GM21447 (cell line): ENCODE measurements at regions not wholly inside any gene's neighbourhood (a gene's known extent, or its start where the extent isn't known, plus 50 kb on each side); places are given as distances from the start of the nearest gene placed in this dataset.

ENCODE experiments used
- ATAC-seq: cut with Tn5 transposase; IDR thresholded peaks from one replicate; pipeline ENCODE4 v1.9.1; 2021; ENCODE audit not compliant: unreplicated experiment

GRCh38 chr13:48761256-48761655 is 107.5 kb downstream of the CYSLTR2 start:
- no peak for ATAC-seq

GRCh38 chr13:48769107-48769704 is 115.5 kb downstream of the CYSLTR2 start:
- ATAC-seq: peak; percentile 94

- ATAC-seq: no peak
These were observed 116.6 kb downstream of the CYSLTR2 start for GRCh38 chr13:48770372-48770771.

- ATAC-seq: no peak
These were observed 119.2 kb downstream of the CYSLTR2 start for GRCh38 chr13:48772908-48773307.

- no peak for ATAC-seq
These were observed 120.0 kb downstream of the CYSLTR2 start for GRCh38 chr13:48773531-48774275.

GRCh38 chr13:48775285-48775684 is 121.6 kb downstream of the CYSLTR2 start:
- ATAC-seq: no peak

GRCh38 chr13:48775804-48776203 is 122.1 kb downstream of the CYSLTR2 start:
- ATAC-seq: no peak

- no peak for ATAC-seq
These were observed 122.7 kb downstream of the CYSLTR2 start for GRCh38 chr13:48776401-48776800.

GRCh38 chr13:48778610-48779009 is 124.9 kb downstream of the CYSLTR2 start:
- no peak for ATAC-seq

GRCh38 chr13:48780713-48781341 is 127.1 kb downstream of the CYSLTR2 start:
- ATAC-seq: no peak

GRCh38 chr13:48782429-48782840 is 128.7 kb downstream of the CYSLTR2 start:
- ATAC-seq: no peak

GRCh38 chr13:48783181-48783630 is 129.5 kb downstream of the CYSLTR2 start:
- no peak for ATAC-seq

- ATAC-seq: no peak
These were observed 130.0 kb downstream of the CYSLTR2 start for GRCh38 chr13:48783695-48784230.

GRCh38 chr13:48784916-48785548 is 131.3 kb downstream of the CYSLTR2 start:
- ATAC-seq: no peak

GRCh38 chr13:48790199-48790598 is 136.5 kb downstream of the CYSLTR2 start:
- no peak for ATAC-seq

- no peak for ATAC-seq
These were observed 137.2 kb downstream of the CYSLTR2 start for GRCh38 chr13:48790966-48791365.

GRCh38 chr13:48797127-48797526 is 143.4 kb downstream of the CYSLTR2 start:
- ATAC-seq: no peak

- no peak for ATAC-seq
These were observed 144.0 kb downstream of the CYSLTR2 start for GRCh38 chr13:48797761-48798160.

GRCh38 chr13:48798180-48798579 is 144.5 kb downstream of the CYSLTR2 start:
- ATAC-seq: no peak

- no peak for ATAC-seq
These were observed 147.5 kb downstream of the CYSLTR2 start for GRCh38 chr13:48801255-48801654.

GRCh38 chr13:48804821-48805601 is 151.3 kb downstream of the CYSLTR2 start:
- no peak for ATAC-seq
